GM21529 (cell line): ENCODE measurements at regions not wholly inside any gene's neighbourhood (a gene's known extent, or its start where the extent isn't known, plus 50 kb on each side); places are given as distances from the start of the nearest gene placed in this dataset.

Experiments used
- ATAC-seq: cut with Tn5 transposase; IDR thresholded peaks from one replicate; pipeline ENCODE4 v1.9.1; 2021; ENCODE audit not compliant: unreplicated experiment

DNA sequence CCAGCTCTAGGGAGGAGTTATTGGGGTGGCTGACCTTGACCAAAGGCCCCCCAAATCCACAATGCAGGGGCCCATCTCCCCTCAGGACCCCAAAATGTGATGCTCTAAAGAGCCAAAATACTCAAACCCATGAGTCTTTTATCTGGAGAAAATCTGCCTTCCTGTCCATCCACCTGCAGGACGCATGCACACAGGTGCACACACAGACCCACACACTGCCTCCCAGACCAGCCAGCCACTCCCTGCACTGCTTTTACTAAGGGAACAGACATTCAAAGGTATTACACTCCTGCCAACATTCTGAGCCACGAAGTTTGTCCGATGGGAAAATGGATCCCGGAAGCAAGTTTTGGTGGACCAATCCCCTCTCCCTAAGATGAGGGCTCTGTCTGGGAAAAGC lies 76.1 kb upstream of the CDH5 start:
- ATAC-seq: no peak

DNA sequence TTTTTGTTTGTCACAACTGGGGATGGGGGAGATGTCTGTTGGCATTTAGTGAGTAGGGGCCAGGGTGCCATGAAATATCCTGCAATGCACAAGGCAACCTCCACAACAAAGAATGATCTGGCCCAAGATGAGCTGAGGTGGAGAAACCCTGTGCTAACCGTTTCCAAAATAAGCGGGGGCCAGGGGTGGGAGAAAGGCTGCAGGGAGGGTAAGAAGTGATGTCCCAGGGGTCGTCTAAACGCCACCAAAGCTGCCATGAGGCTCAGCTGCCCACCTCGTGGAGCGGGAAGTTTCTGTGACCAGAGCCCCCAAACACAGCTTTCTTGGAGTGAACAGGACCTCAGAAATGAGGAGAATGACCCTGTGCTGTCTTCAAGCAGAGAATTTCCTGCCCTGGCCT lies 76.5 kb upstream of the CDH5 start:
- no peak for ATAC-seq

DNA sequence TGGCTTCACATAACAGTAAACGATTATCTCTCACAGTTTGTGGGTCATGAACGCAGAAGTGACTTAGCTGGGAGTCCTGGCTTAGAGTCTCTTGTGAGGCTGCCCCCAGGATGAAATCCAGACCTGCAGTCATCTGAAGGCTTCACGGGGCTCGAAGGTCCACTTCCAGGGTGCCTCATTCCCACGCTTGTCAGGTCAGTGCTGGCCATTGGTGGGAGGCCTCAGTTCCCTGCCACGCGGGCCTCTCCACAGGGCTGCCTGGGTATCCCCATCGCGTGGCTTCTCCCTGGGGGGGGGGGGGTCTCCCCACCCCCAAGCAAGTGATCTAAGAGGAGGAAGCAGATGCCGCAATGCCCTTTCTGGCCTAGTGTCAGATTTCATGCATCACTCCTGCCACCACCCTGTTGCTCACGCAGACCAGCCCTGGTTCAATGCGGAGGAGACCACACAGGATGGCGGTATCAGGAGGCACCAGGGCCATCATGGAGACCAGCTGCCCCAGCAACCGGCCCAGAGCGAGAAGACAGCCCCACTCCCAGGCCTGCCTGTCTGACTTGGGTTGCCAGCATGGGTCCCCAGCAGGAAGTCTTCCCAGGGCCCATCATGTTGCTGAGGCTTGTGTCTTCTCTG lies 77.3 kb upstream of the CDH5 start:
- no peak for ATAC-seq

GRCh38 chr16:66287926-66288325 lies 78.6 kb upstream of the CDH5 start:
- no peak for ATAC-seq

- no peak for ATAC-seq
Measured at GRCh38 chr16:66287416-66287815, 79.1 kb upstream of the CDH5 start.

DNA sequence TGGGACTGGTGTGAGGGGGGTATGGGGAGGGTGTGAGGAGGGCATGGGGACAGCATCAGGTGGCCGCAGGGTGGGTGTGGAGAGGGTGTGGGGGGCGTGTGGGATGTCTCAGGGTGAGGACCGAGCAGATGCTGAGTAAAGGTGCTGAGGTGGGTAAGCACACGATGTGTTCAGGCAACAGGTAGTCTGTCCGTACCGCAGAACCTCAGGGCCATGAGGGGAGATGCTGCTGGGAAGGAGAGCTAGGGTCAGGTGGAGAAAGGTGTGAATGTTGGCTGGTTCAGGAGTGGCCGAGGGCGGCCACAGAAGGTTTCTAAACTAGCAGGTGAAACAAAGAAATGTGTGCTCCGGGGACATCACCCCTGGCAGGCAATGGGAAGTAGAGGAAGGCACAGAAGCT lies 80.0 kb upstream of the CDH5 start:
- ATAC-seq: no peak

- no peak for ATAC-seq
Measured at GRCh38 chr16:66278604-66279262, 87.8 kb upstream of the CDH5 start.

- ATAC-seq: no peak
Measured at GRCh38 chr16:66278111-66278531, 88.4 kb upstream of the CDH5 start.

- ATAC-seq: no peak
Measured at GRCh38 chr16:66277311-66278070, 89.0 kb upstream of the CDH5 start.

GRCh38 chr16:66275775-66276428 lies 90.6 kb upstream of the CDH5 start:
- no peak for ATAC-seq

GRCh38 chr16:66274335-66275110 lies 92.0 kb upstream of the CDH5 start:
- no peak for ATAC-seq

DNA sequence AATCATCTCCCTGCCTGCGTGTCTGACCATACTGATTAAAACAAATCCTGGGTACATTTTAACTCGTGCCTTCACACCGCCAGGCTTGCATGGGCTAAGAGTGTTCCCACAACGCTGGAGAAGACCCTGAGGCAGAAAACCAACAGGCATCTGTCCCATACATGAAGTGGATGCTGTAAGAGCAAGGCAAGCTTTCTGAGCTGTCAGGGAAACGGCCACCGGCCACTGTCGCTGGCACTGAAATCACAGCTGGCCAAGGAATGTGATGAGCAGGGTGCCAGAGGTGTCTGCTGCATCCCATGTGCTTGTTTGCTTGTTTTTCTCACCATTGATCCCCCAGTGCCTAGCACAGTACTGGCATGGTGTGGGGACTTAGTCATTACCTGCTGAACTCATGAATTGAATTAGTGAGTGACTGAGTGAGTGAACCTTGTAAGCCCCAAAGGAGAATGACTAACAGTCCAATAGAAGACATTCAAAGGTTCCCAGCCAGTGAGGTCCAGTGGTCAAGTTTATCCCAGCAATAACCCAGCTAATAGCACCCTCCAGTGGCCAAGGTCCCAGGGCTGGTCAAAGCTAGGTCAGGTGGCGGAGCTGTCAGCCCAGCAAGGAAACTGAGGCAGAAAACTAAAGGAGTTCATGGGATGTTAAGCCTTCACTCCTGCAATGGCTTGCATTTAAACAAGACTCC lies 92.7 kb upstream of the CDH5 start:
- no peak for ATAC-seq

DNA sequence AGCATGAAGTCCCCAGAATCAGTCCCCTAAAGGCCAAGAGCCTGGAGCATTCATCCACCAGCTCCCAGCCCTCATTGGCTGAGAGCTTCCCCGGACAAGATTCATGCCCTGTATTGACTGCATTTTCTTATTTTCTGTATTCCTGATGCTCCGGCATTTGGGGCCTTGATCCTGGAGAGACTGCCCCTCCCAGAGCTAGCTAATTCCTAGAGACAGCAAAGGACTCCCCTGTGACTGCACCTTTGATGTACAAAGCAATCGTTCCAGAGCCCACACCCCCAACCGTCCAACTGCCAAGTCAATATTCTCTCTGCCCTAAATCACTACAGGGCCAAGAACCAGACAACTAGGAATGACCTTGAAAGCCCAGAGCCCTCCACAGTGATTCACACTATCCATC lies 93.4 kb upstream of the CDH5 start:
- no peak for ATAC-seq

DNA sequence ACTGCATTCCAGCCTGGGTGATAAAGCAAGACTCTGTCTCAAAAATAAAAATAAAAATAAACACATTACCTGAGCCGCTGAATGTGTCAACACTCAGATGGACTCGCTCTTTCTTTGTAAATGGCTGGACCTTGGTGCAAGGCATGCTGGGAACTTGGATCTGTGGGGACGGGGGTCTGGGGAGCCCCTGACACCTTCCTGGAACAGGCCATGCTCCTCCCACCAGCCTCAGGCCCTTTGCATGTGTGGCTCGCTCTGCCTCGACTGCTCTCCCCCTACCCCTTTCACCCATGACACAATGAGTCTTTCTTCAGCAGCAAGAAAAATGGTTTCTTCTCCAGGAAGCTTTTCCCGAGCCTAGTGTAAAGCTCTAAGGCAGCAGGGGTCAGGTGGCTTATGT lies 94.0 kb upstream of the CDH5 start:
- no peak for ATAC-seq

DNA sequence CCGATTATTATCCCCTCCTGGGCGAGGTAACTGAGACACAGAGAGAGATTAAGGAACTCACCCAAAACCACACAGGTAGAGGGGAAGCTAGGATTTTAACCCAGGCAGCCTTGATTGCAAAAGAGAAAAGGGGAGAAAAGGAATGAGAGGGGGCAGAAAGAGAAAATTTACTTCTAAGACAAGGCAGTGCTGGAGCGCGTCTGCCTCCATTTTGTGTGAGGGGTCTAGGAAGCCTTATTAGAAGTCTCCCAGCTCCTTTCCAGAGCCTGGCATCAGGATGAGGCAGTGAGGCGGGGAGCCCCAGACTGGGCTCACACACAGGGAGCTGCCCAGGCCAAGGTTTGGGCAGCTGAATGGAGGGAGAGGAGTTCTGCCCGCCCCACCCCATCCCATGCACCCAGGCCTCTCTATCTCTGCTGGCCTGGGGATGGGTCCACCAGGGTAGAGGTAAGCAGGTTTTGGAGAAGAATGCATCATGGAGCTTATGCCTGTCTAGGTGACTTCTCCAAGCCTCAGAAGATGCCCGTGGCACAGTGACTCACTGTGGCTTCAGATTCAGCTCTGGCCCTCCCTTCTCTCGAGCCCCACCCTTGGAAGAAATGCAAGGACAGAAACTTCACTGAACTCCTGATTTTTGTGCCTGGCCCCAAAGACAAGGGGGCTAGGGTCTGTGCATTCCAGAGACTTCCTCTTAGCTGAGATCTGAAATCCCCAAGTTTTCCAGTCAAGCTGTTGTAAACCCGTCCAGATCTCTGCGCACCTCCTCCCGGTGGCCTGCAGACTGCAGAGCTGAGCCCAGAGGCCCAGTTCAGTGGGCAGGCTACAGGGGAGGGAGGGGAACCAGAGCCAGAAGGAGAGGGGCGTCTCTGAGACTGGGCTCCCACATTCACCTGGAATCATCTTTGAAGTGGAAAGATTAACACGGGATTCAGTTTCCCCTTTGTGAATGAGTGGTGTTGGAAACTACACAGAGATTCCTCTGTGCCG lies 95.1 kb upstream of the CDH5 start:
- ATAC-seq: no peak

- peak; percentile 61 for ATAC-seq
Measured at GRCh38 chr16:66270333-66270927, 96.1 kb upstream of the CDH5 start.

GRCh38 chr16:66269617-66270332 lies 96.7 kb upstream of the CDH5 start:
- ATAC-seq: no peak
